ENCODE measurements at regions not wholly inside any gene's neighbourhood (a gene's known extent, or its start where the extent isn't known, plus 50 kb on each side); places are given as distances from the start of the nearest gene placed in this dataset.

GRCh38 chr16:6964679-6965078 lies 368.0 kb upstream of the RBFOX1 start:
- H3K27ac Mint-ChIP-seq = no peak overlapping the region
- intact Hi-C loops (cut with micrococcal nuclease) = no loop called here
- H3K4me1 Mint-ChIP-seq (ENCODE audit: low read depth) = no peaks in the 10 kb centered on the region

DNA sequence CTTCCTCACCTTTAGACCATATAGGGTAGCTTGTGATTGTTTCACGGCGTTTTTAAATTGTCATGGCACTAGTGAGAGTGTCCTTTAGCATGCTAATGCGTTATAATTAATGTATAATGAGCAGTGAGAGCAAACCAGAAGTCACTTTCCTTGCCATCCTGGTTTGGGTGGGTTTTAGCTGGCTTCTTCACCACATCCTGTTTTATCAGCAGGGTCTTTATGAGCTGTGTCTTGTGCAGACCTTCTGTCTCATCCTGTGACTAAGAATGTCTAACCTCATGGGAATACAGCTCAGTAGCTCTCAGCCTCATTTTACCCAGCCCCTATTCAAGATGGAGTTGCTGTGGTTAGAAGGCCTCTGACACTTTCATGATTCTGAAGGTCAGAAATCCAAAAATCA lies 370.9 kb upstream of the RBFOX1 start:
- no peak overlapping the region for H3K27ac Mint-ChIP-seq
- no peak for DNase-seq (ENCODE audit: low spot score)
- no peak overlapping the region for H3K4me3 Mint-ChIP-seq
- no peaks in the 10 kb centered on the region for H3K36me3 Mint-ChIP-seq (ENCODE audit: low read depth)
- no peaks in the 10 kb centered on the region for H3K4me1 Mint-ChIP-seq (ENCODE audit: low read depth)
- H3K27me3 Mint-ChIP-seq (ENCODE audit: insufficient read depth) = no peaks in the 10 kb centered on the region
- intact Hi-C loops (cut with micrococcal nuclease) = no loop called here
- peaks cover 17% of the 10 kb centered on the region for H3K9me3 Mint-ChIP-seq

More at GRCh38 chr16:6964679-6965078, 368.0 kb upstream of the RBFOX1 start:
- Mint-ChIP-seq H3K36me3 (ENCODE audit: low read depth) (no peaks in the 10 kb centered on the region), H3K4me3 (no peak overlapping the region), H3K9me3 (peaks cover 30% of the 10 kb centered on the region), H3K27me3 (ENCODE audit: insufficient read depth) (no peaks in the 10 kb centered on the region)
- no peak for DNase-seq (ENCODE audit: low spot score)

GRCh38 chr16:6958184-6958583 lies 374.5 kb upstream of the RBFOX1 start:
- H3K4me3 Mint-ChIP-seq = no peak overlapping the region
- no peaks in the 10 kb centered on the region for H3K4me1 Mint-ChIP-seq (ENCODE audit: low read depth)
- H3K27ac Mint-ChIP-seq = no peak overlapping the region
- peaks cover 27% of the 10 kb centered on the region for H3K9me3 Mint-ChIP-seq
- no peak for DNase-seq (ENCODE audit: low spot score)
- H3K27me3 Mint-ChIP-seq (ENCODE audit: insufficient read depth) = no peaks in the 10 kb centered on the region
- intact Hi-C loops (cut with micrococcal nuclease) = no loop called here
- no peaks in the 10 kb centered on the region for H3K36me3 Mint-ChIP-seq (ENCODE audit: low read depth)

DNA sequence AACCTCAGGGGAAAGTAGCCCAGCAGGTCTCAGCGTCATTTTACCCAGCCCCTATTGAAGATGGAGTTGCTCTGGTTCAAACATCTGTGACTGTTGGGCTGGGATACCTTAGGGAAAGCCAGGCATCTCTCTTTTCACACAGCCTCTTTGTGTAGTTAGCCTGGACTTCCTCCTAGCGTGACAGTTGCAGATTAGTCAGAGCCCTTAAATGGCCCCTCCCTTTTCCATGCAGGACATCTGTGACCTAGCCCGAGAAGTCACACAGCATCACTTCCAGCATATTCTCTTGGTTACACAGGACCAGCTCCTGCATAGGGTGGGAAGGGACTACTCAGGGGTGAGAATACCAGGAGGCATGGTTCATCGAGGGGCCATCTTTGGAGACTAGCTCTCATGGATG lies 375.0 kb upstream of the RBFOX1 start:
- intact Hi-C loops (cut with micrococcal nuclease) = no loop called here
- H3K27ac Mint-ChIP-seq = no peak overlapping the region

GRCh38 chr16:6956511-6956910 lies 376.1 kb upstream of the RBFOX1 start:
- no peak for DNase-seq (ENCODE audit: low spot score)
- Mint-ChIP-seq H3K9me3 (peaks cover 27% of the 10 kb centered on the region), H3K4me1 (ENCODE audit: low read depth) (no peaks in the 10 kb centered on the region), H3K27ac (no peak overlapping the region), H3K27me3 (ENCODE audit: insufficient read depth) (no peaks in the 10 kb centered on the region), H3K36me3 (ENCODE audit: low read depth) (no peaks in the 10 kb centered on the region), H3K4me3 (no peak overlapping the region)
- intact Hi-C loops (cut with micrococcal nuclease) = no loop called here

More for the DNA sequence above, 375.0 kb upstream of the RBFOX1 start:
- no peaks in the 10 kb centered on the region for H3K4me1 Mint-ChIP-seq (ENCODE audit: low read depth)
- no peak overlapping the region for H3K4me3 Mint-ChIP-seq
- H3K36me3 Mint-ChIP-seq (ENCODE audit: low read depth) = no peaks in the 10 kb centered on the region
- no peaks in the 10 kb centered on the region for H3K27me3 Mint-ChIP-seq (ENCODE audit: insufficient read depth)
- DNase-seq (ENCODE audit: low spot score) = no peak
- peaks cover 27% of the 10 kb centered on the region for H3K9me3 Mint-ChIP-seq

DNA sequence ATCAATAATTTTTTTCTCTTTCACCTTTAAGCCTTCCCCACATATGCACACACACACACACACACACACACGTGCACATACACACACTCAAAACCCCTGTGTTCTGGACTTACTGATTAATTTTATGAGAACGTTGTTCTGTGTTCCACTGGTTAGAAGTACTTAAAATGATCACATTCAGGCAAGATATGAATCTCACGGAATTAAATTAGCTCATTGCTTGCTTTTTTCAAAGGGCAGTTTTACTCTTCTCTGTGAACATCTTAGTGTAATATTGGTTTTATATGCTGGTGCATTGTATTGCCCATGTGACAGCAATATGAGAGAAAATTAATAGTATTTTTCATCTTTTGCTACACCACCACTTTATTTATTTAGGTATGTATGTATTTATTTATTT lies 377.3 kb upstream of the RBFOX1 start:
- peaks cover 24% of the 10 kb centered on the region for H3K9me3 Mint-ChIP-seq
- DNase-seq (ENCODE audit: low spot score) = no peak
- no peak overlapping the region for H3K4me3 Mint-ChIP-seq
- no peak overlapping the region for H3K27ac Mint-ChIP-seq
- H3K36me3 Mint-ChIP-seq (ENCODE audit: low read depth) = no peaks in the 10 kb centered on the region
- no peaks in the 10 kb centered on the region for H3K27me3 Mint-ChIP-seq (ENCODE audit: insufficient read depth)
- no peaks in the 10 kb centered on the region for H3K4me1 Mint-ChIP-seq (ENCODE audit: low read depth)
- intact Hi-C loops (cut with micrococcal nuclease) = no loop called here

DNA sequence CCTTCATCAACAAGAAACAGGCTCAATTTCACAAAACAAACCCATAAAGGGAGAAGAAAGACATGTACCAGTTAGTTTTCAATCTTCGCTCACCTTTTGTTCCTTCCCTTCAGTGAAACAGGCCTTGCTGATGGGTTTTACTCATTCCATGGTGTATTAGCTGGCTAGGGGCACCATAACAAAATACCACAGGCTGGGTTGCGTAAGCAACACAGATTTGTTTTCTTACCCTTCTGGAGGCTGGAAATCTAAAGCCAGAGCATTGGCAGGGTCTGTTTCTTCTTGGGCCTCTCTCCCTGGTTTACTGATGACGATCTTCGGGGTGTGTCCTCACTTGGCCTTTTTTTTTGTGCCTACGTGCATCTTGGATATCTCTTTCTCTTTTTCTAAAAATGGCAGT lies 383.4 kb upstream of the RBFOX1 start:
- DNase-seq (ENCODE audit: low spot score) = no peak
- H3K4me1 Mint-ChIP-seq (ENCODE audit: low read depth) = no peaks in the 10 kb centered on the region
- H3K36me3 Mint-ChIP-seq (ENCODE audit: low read depth) = no peaks in the 10 kb centered on the region
- intact Hi-C loops (cut with micrococcal nuclease) = no loop called here
- H3K4me3 Mint-ChIP-seq = no peak overlapping the region
- H3K9me3 Mint-ChIP-seq = peaks cover 25% of the 10 kb centered on the region
- no peaks in the 10 kb centered on the region for H3K27me3 Mint-ChIP-seq (ENCODE audit: insufficient read depth)
- H3K27ac Mint-ChIP-seq = no peak overlapping the region

DNA sequence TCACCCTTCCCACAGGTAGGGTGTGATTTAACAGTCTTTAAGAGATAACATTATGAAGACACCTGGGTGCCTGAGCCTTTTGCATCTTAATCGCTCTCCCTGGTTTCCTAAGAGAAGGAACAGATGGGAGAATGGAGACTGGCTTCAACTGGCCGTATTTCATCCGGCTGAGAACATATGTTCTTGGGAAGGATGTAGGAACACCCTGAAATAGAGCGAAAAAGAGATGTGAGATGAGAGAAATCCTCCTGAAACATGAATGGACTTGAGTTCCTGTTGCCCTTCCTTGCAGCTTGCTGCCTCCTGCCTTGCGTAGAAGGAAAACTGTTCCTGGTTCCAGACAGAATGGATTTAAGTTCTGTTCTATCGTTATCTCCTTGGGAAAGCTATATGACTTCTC lies 385.4 kb upstream of the RBFOX1 start:
- Mint-ChIP-seq H3K27me3 (ENCODE audit: insufficient read depth) (no peaks in the 10 kb centered on the region), H3K4me3 (no peak overlapping the region), H3K9me3 (peaks cover 19% of the 10 kb centered on the region), H3K36me3 (ENCODE audit: low read depth) (no peaks in the 10 kb centered on the region), H3K4me1 (ENCODE audit: low read depth) (no peaks in the 10 kb centered on the region), H3K27ac (no peak overlapping the region)
- intact Hi-C loops (cut with micrococcal nuclease) = no loop called here
- DNase-seq (ENCODE audit: low spot score) = no peak

DNA sequence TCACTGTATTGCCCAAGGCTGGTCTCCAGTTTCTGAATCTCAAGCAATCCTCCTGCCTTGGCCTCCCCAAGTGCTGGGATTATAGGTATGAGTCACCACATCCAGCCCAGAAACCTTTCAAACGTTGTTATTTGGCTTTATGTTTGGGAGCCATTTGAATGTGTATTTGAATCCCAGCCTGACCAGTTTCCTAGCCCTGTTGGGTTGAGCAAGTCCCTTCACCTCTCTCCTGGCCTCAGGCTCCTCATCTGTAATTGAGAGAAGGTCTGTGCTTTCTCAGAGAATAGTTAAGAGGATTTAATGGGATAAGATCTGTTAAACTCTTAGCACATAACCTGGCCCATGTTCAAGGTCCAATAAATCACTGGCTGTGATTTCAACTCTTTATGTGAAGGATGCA lies 385.8 kb upstream of the RBFOX1 start:
- Mint-ChIP-seq H3K27ac (no peak overlapping the region), H3K36me3 (ENCODE audit: low read depth) (no peaks in the 10 kb centered on the region), H3K9me3 (peaks cover 19% of the 10 kb centered on the region), H3K4me3 (no peak overlapping the region), H3K4me1 (ENCODE audit: low read depth) (no peaks in the 10 kb centered on the region), H3K27me3 (ENCODE audit: insufficient read depth) (no peaks in the 10 kb centered on the region)
- DNase-seq (ENCODE audit: low spot score) = no peak
- intact Hi-C loops (cut with micrococcal nuclease) = no loop called here

DNA sequence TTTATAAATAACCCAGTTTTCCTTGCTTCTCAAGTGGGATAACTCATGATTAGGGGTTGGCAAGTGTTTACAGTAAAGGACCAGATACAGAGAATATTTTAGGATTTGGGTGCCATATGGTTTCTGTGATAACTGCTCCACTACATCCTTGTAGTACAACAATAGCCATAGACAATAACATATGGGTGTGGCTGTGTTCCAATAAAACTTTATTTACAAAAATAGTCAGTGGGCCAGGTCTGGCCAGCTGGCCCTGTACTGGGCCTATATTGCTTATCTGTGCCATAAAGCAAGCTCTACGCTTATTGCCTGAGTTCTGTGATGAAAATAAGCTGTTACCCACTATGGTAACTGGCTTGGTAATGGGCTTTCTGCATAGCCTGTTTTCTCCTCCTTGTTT lies 386.5 kb upstream of the RBFOX1 start:
- peaks cover 24% of the 10 kb centered on the region for H3K9me3 Mint-ChIP-seq
- DNase-seq (ENCODE audit: low spot score) = no peak
- intact Hi-C loops (cut with micrococcal nuclease) = no loop called here
- no peak overlapping the region for H3K27ac Mint-ChIP-seq
- H3K4me1 Mint-ChIP-seq (ENCODE audit: low read depth) = no peaks in the 10 kb centered on the region
- no peaks in the 10 kb centered on the region for H3K36me3 Mint-ChIP-seq (ENCODE audit: low read depth)
- no peak overlapping the region for H3K4me3 Mint-ChIP-seq
- no peaks in the 10 kb centered on the region for H3K27me3 Mint-ChIP-seq (ENCODE audit: insufficient read depth)

DNA sequence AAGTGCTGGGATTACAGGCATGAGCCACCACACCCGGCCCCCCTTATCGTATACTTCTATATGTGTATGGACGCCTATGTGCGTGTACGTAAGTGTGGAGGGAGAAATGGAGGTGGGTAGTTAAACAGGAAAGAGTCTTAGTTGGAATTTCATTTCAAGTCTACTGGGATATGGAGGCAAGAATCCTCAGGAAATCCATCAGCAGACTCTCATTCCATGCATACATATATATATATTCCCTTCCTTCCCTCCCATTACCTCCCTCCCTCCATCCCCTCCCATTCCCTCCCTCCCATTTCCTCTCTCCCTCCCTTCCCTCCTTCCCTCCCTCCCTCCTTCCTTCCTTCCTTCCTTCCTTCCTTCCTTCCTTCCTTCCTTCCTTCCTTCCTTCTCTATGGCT lies 391.7 kb upstream of the RBFOX1 start:
- intact Hi-C loops (cut with micrococcal nuclease) = no loop called here
- H3K9me3 Mint-ChIP-seq = peaks cover 25% of the 10 kb centered on the region
- no peaks in the 10 kb centered on the region for H3K4me1 Mint-ChIP-seq (ENCODE audit: low read depth)
- H3K36me3 Mint-ChIP-seq (ENCODE audit: low read depth) = no peaks in the 10 kb centered on the region
- no peak for DNase-seq (ENCODE audit: low spot score)
- no peaks in the 10 kb centered on the region for H3K27me3 Mint-ChIP-seq (ENCODE audit: insufficient read depth)
- no peak overlapping the region for H3K4me3 Mint-ChIP-seq
- no peak overlapping the region for H3K27ac Mint-ChIP-seq

GRCh38 chr16:6937641-6938040 lies 395.0 kb upstream of the RBFOX1 start:
- Mint-ChIP-seq H3K36me3 (ENCODE audit: low read depth) (no peaks in the 10 kb centered on the region), H3K9me3 (peaks cover 23% of the 10 kb centered on the region), H3K27ac (no peak overlapping the region), H3K4me3 (no peak overlapping the region), H3K4me1 (ENCODE audit: low read depth) (no peaks in the 10 kb centered on the region), H3K27me3 (ENCODE audit: insufficient read depth) (no peaks in the 10 kb centered on the region)
- no peak for DNase-seq (ENCODE audit: low spot score)
- intact Hi-C loops (cut with micrococcal nuclease) = no loop called here

DNA sequence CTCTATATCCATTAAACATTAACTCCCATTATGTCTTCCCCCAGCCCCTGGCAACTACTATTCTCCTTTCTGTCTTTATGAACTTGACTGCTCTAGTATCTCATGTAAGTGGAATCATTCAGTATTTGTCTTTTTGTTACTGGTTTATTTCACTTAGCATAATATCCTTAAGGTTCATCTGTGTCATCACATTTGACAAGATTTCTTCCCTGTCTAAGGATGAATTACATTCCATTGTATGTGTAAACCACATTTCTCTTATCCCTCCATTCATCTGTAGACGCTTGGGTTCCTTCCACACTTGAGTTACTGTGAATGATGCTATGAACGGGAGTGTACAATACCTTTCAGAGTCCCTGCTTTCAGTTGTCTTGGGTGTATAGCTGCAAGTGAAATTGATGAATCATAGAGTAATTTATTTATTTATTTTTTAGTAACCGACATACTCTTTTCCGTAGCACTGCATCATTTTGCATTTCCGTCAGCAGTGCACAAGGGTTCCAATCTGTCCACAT lies 399.7 kb upstream of the RBFOX1 start:
- Mint-ChIP-seq H3K9me3 (peaks cover 38% of the 10 kb centered on the region), H3K4me3 (no peak overlapping the region), H3K27ac (no peak overlapping the region), H3K36me3 (ENCODE audit: low read depth) (no peaks in the 10 kb centered on the region), H3K27me3 (ENCODE audit: insufficient read depth) (no peaks in the 10 kb centered on the region), H3K4me1 (ENCODE audit: low read depth) (no peaks in the 10 kb centered on the region)
- intact Hi-C loops (cut with micrococcal nuclease) = no loop called here
- DNase-seq (ENCODE audit: low spot score) = no peak

DNA sequence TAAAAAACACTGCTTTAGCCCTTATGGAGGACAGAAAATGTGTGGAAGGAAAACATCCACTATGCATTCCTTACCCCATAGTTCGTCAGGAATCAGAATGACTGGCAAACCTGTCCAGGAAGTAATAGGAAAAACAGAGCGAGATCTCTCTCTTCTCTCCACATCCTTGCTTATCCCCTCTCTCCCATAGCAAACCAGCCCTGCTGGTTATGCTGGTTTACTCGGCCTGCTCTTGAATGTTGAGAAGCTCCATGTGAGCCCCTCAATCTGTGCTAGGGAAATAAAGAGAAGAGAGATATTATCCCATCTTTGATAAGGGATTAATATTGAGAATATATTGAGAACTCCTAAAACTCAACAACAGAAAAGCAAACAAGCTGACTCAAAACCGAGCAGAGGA lies 402.8 kb upstream of the RBFOX1 start:
- no peak overlapping the region for H3K4me3 Mint-ChIP-seq
- H3K9me3 Mint-ChIP-seq = peaks cover 33% of the 10 kb centered on the region
- no peaks in the 10 kb centered on the region for H3K36me3 Mint-ChIP-seq (ENCODE audit: low read depth)
- H3K4me1 Mint-ChIP-seq (ENCODE audit: low read depth) = no peaks in the 10 kb centered on the region
- no peak for DNase-seq (ENCODE audit: low spot score)
- no peaks in the 10 kb centered on the region for H3K27me3 Mint-ChIP-seq (ENCODE audit: insufficient read depth)
- H3K27ac Mint-ChIP-seq = no peak overlapping the region
- intact Hi-C loops (cut with micrococcal nuclease) = no loop called here
